ENCODE measurements at regions not wholly inside any gene's neighbourhood (a gene's known extent, or its start where the extent isn't known, plus 50 kb on each side); places are given as distances from the start of the nearest gene placed in this dataset.

- TF ChIP-seq CTCF (conservative IDR thresholded peaks at IDR 0.05; ENCODE audit: low read depth, low read length) (no peak), EZH2 (IDR thresholded peaks at IDR 0.05; ENCODE audit: borderline replicate concordance, low read depth, low read length, poor library complexity, severe bottlenecking) (no peak)
These were observed 162.5 kb upstream of the IER5L start for GRCh38 chr9:129340427-129341170.
